ENCODE measurements at regions not wholly inside any gene's neighbourhood (a gene's known extent, or its start where the extent isn't known, plus 50 kb on each side); places are given as distances from the start of the nearest gene placed in this dataset.
A peak's percentile ranks its signal among the peaks of the same experiment; 100 is the strongest.
"Not testable (repeated sequence)": the region's sequence is repeated elsewhere in the genome, so short reads cannot be mapped to it uniquely, and the experiment has no call there.

- DNase-seq: no peak
Observed at GRCh38 chr18:64807560-64807959, 658.7 kb upstream of the LINC00305 start.

- no peak for DNase-seq
Observed at GRCh38 chr18:64806691-64807090, 657.8 kb upstream of the LINC00305 start.

- DNase-seq: no peak
Observed at GRCh38 chr18:64806232-64806631, 657.3 kb upstream of the LINC00305 start.

- no peak for DNase-seq
Observed at GRCh38 chr18:64803471-64803870, 654.6 kb upstream of the LINC00305 start.

GRCh38 chr18:64800151-64800550 lies 651.3 kb upstream of the LINC00305 start:
- DNase-seq: no peak

- no peak for DNase-seq
Observed at GRCh38 chr18:64799376-64799775, 650.5 kb upstream of the LINC00305 start.

GRCh38 chr18:64791236-64791635 lies 642.3 kb upstream of the LINC00305 start:
- DNase-seq: no peak

- peak; percentile 11 for DNase-seq
Observed at GRCh38 chr18:64785686-64786085, 636.8 kb upstream of the LINC00305 start.

- no peak for DNase-seq
Observed at GRCh38 chr18:64777556-64777955, 628.7 kb upstream of the LINC00305 start.

GRCh38 chr18:64765908-64766307 lies 617.0 kb upstream of the LINC00305 start:
- DNase-seq: no peak

GRCh38 chr18:64752707-64753106 lies 603.8 kb upstream of the LINC00305 start:
- DNase-seq: no peak

GRCh38 chr18:64749884-64750283 lies 601.0 kb upstream of the LINC00305 start:
- no peak for DNase-seq

GRCh38 chr18:64747803-64748202 lies 598.9 kb upstream of the LINC00305 start:
- DNase-seq: no peak

GRCh38 chr18:64742898-64743297 lies 594.0 kb upstream of the LINC00305 start:
- no peak for DNase-seq

- no peak for DNase-seq
Observed at GRCh38 chr18:64734063-64734462, 585.2 kb upstream of the LINC00305 start.

- not testable (repeated sequence) for DNase-seq
Observed at GRCh38 chr18:64725657-64726056, 576.8 kb upstream of the LINC00305 start.

- no peak for DNase-seq
Observed at GRCh38 chr18:64720781-64721464, 572.0 kb upstream of the LINC00305 start.

- no peak for DNase-seq
Observed at GRCh38 chr18:64718808-64719207, 569.9 kb upstream of the LINC00305 start.

- no peak for DNase-seq
Observed at GRCh38 chr18:64717026-64717425, 568.1 kb upstream of the LINC00305 start.

- DNase-seq: no peak
Observed at GRCh38 chr18:64714086-64714485, 565.2 kb upstream of the LINC00305 start.

- DNase-seq: peak; percentile 88
Observed at GRCh38 chr18:64713284-64713683, 564.4 kb upstream of the LINC00305 start.

GRCh38 chr18:64712035-64712434 lies 563.1 kb upstream of the LINC00305 start:
- no peak for DNase-seq

GRCh38 chr18:64710105-64710861 lies 561.4 kb upstream of the LINC00305 start:
- no peak for DNase-seq

GRCh38 chr18:64707052-64707451 lies 558.2 kb upstream of the LINC00305 start:
- peak; percentile 87 for DNase-seq

GRCh38 chr18:64699081-64699480 lies 550.2 kb upstream of the LINC00305 start:
- no peak for DNase-seq
